ENCODE measurements at regions not wholly inside any gene's neighbourhood (a gene's known extent, or its start where the extent isn't known, plus 50 kb on each side); places are given as distances from the start of the nearest gene placed in this dataset.

DNA sequence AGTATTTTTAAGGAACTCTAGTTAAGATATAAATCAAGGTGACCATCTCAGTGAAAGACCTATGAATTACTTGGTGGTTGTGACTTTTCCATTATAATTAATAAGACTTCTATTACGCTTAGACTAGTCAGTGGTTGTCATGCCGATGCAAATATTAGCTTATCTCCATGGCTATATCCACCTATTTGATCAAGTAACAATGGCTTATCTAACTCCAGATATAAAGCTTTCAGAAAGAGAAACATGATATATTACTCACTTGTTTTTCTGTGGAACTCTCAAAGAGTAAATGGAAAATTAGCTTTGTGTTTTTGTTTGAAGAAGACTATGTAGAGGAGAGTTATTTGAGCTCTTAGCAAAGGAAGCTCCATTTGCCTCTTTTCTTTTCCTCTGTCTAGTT lies 323.8 kb upstream of the DCN start:
- POLR2A ChIA-PET (ENCODE audit: unreplicated experiment) = no interaction called here
- BruUV-seq (replicated peaks) = no TSS peak
- H4K20me1 ChIP-seq (ENCODE audit: insufficient read depth) = no peaks in the 10 kb centered on the region

DNA sequence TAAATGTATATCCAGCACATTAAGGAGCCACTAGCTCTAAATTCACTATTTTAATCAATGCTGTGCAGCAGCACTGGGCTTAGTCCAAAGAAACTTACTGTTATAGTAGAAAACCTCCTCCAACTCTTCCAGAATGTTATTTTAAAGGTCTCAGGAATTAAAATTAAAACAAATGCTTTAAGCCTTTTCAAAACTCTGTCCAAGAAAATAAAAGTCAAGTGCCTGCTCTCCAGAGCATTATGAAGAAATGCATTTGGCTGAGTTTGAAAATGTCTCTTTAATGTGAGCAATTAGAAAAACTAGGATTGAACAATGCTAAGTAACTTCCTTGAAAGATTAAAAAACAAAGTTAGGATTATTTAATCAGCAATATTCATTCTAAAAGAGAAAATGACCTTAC lies 322.4 kb upstream of the DCN start:
- no peaks in the 10 kb centered on the region for H3K4me1 ChIP-seq (replicated peaks; ENCODE audit: insufficient read depth)

More for the DNA sequence above, 323.8 kb upstream of the DCN start:
- no peak for DNase-seq
- no peaks in the 10 kb centered on the region for H3K36me3 ChIP-seq (ENCODE audit: low read depth)
- H2AFZ ChIP-seq = no peak overlapping the region
- TF ChIP-seq, protein P1, sequence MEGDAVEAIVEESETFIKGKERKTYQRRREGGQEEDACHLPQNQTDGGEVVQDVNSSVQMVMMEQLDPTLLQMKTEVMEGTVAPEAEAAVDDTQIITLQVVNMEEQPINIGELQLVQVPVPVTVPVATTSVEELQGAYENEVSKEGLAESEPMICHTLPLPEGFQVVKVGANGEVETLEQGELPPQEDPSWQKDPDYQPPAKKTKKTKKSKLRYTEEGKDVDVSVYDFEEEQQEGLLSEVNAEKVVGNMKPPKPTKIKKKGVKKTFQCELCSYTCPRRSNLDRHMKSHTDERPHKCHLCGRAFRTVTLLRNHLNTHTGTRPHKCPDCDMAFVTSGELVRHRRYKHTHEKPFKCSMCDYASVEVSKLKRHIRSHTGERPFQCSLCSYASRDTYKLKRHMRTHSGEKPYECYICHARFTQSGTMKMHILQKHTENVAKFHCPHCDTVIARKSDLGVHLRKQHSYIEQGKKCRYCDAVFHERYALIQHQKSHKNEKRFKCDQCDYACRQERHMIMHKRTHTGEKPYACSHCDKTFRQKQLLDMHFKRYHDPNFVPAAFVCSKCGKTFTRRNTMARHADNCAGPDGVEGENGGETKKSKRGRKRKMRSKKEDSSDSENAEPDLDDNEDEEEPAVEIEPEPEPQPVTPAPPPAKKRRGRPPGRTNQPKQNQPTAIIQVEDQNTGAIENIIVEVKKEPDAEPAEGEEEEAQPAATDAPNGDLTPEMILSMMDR (conservative IDR thresholded peaks at IDR 0.05) = no peak
- no peak for TF ChIP-seq EZH2 (IDR thresholded peaks at IDR 0.05; ENCODE audit: low read depth)
- no peak overlapping the region for H3K4me3 ChIP-seq
- H3K4me1 ChIP-seq (replicated peaks; ENCODE audit: insufficient read depth) = no peaks in the 10 kb centered on the region
- no peak overlapping the region for H3K4me2 ChIP-seq
- H3K27me3 ChIP-seq (ENCODE audit: insufficient read depth, low read depth) = no peaks in the 10 kb centered on the region
- H3K9me2 ChIP-seq (ENCODE audit: insufficient read depth) = no peaks in the 10 kb centered on the region
- H3K9me3 ChIP-seq (ENCODE audit: insufficient read depth, low read depth) = no peaks in the 10 kb centered on the region
- intact Hi-C loops (cut with micrococcal nuclease; ENCODE audit: unreplicated experiment) = no loop called here
- CTCF ChIA-PET = no interaction called here
- H3F3A ChIP-seq (ENCODE audit: insufficient read depth, low read depth) = no peaks in the 10 kb centered on the region
- H3K79me2 ChIP-seq (ENCODE audit: low read depth) = no peaks in the 10 kb centered on the region
- H3K27ac ChIP-seq = no peak overlapping the region

DNA sequence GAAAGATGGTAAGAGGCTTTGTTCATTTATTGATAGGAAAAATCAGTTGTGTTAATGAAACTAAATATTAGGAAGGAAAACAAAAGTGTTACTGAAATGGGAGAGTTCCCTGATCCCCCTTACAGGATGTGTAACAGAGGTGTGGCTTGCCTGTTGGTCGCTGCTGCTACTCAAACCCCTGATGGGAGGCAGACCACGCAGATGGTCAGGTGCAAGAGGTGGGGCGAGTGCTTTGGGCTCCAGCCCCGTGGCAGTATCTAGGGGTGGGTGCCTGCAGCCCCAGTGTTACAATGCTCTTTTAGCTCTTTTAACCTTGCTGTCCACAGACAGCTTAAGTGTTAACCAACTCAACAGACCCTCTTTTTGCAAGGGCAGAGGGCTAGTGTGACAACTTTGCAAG lies 319.6 kb upstream of the DCN start:
- H3K4me1 ChIP-seq (replicated peaks; ENCODE audit: insufficient read depth) = no peaks in the 10 kb centered on the region
- ChIA-PET POLR2A (ENCODE audit: unreplicated experiment) (no interaction called here), CTCF (no interaction called here)
- H3K27ac ChIP-seq = no peak overlapping the region
- H3K4me3 ChIP-seq = no peak overlapping the region
- H3K79me2 ChIP-seq (ENCODE audit: low read depth) = no peaks in the 10 kb centered on the region
- H3K27me3 ChIP-seq (ENCODE audit: insufficient read depth, low read depth) = no peaks in the 10 kb centered on the region
- no peak for TF ChIP-seq EZH2 (IDR thresholded peaks at IDR 0.05; ENCODE audit: low read depth)
- TF ChIP-seq, protein P1 (conservative IDR thresholded peaks at IDR 0.05) = no peak
- H3K4me2 ChIP-seq = no peak overlapping the region
- no peaks in the 10 kb centered on the region for H3K9me2 ChIP-seq (ENCODE audit: insufficient read depth)
- DNase-seq = no peak
- no peaks in the 10 kb centered on the region for H3K36me3 ChIP-seq (ENCODE audit: low read depth)
- BruUV-seq (replicated peaks) = no TSS peak
- no peak overlapping the region for H2AFZ ChIP-seq
- intact Hi-C loops (cut with micrococcal nuclease; ENCODE audit: unreplicated experiment) = no loop called here
- no peaks in the 10 kb centered on the region for H3F3A ChIP-seq (ENCODE audit: insufficient read depth, low read depth)
- H4K20me1 ChIP-seq (ENCODE audit: insufficient read depth) = no peaks in the 10 kb centered on the region
- H3K9me3 ChIP-seq (ENCODE audit: insufficient read depth, low read depth) = no peaks in the 10 kb centered on the region

More for the DNA sequence above, 322.4 kb upstream of the DCN start:
- Histone ChIP-seq H3K4me3 (no peak overlapping the region), H2AFZ (no peak overlapping the region), H3K27ac (no peak overlapping the region), H3K36me3 (ENCODE audit: low read depth) (no peaks in the 10 kb centered on the region), H3K27me3 (ENCODE audit: insufficient read depth, low read depth) (no peaks in the 10 kb centered on the region), H3K4me2 (no peak overlapping the region), H3F3A (ENCODE audit: insufficient read depth, low read depth) (no peaks in the 10 kb centered on the region), H4K20me1 (ENCODE audit: insufficient read depth) (no peaks in the 10 kb centered on the region), H3K9me3 (ENCODE audit: insufficient read depth, low read depth) (no peaks in the 10 kb centered on the region), H3K79me2 (ENCODE audit: low read depth) (no peaks in the 10 kb centered on the region), H3K9me2 (ENCODE audit: insufficient read depth) (no peaks in the 10 kb centered on the region)
- no peak for TF ChIP-seq EZH2 (IDR thresholded peaks at IDR 0.05; ENCODE audit: low read depth)
- TF ChIP-seq, protein P1 (conservative IDR thresholded peaks at IDR 0.05) = no peak
- BruUV-seq (replicated peaks) = no TSS peak
- intact Hi-C loops (cut with micrococcal nuclease; ENCODE audit: unreplicated experiment) = no loop called here
- ChIA-PET CTCF (no interaction called here), POLR2A (ENCODE audit: unreplicated experiment) (no interaction called here)
- DNase-seq = no peak

Measured in PC-9 (cell line).